Duodenal mucosa (tissue), 2 donors: ENCODE measurements at regions not wholly inside any gene's neighbourhood (a gene's known extent, or its start where the extent isn't known, plus 50 kb on each side); places are given as distances from the start of the nearest gene placed in this dataset.
"Not testable (repeated sequence)": the region's sequence is repeated elsewhere in the genome, so short reads cannot be mapped to it uniquely, and the experiment has no call there.

Source experiments
- H3K27ac ChIP-seq: one replicate; pipeline ENCODE4 v1.7.0; 2013; ENCODE audit warnings: low read depth, low read length
- H3K27me3 ChIP-seq, 2 donors: one replicate each; pipeline ENCODE4 v1.7.0; 2013; ENCODE audit warnings: low read length in 2 of 2, control low read depth in 1 of 2; ENCODE audit not compliant: insufficient read depth in 2 of 2, control insufficient read depth in 1 of 2
- H3K36me3 ChIP-seq, 2 donors: one replicate each; pipeline ENCODE4 v1.7.0; 2013; ENCODE audit warnings: low read length in 2 of 2, control low read depth in 1 of 2; ENCODE audit not compliant: insufficient read depth in 2 of 2, control insufficient read depth in 1 of 2
- H3K4me1 ChIP-seq, 2 donors: one replicate each; pipeline ENCODE4 v1.7.0; 2013; ENCODE audit warnings: low read length in 2 of 2, control low read depth in 1 of 2; ENCODE audit not compliant: insufficient read depth in 2 of 2, control insufficient read depth in 1 of 2
- H3K4me3 ChIP-seq, 2 donors: one replicate each; pipeline ENCODE4 v1.7.0; 2013; ENCODE audit warnings: low read length in 2 of 2, low read depth in 1 of 2
- H3K9ac ChIP-seq, 2 donors: one replicate each; pipeline ENCODE4 v1.7.0; 2013; ENCODE audit warnings: low read length in 2 of 2, low read depth in 1 of 2
- H3K9me3 ChIP-seq, 2 donors: one replicate each; pipeline ENCODE4 v1.7.0; 2013; ENCODE audit warnings: low read length in 2 of 2, control low read depth in 1 of 2; ENCODE audit not compliant: control insufficient read depth in 1 of 2

- Histone ChIP-seq H3K9ac (no peak overlapping the region), H3K36me3 (no peaks in the 10 kb centered on the region), H3K9me3 (peaks cover 0 to 13% of the 10 kb centered on the region in 2 donors), H3K27me3 (no peaks in the 10 kb centered on the region), H3K27ac (no peak overlapping the region), H3K4me1 (no peaks in the 10 kb centered on the region), H3K4me3 (no peak overlapping the region)
These were observed 1077.6 kb upstream of the FOXG1 start for GRCh38 chr14:27688841-27689444.

DNA sequence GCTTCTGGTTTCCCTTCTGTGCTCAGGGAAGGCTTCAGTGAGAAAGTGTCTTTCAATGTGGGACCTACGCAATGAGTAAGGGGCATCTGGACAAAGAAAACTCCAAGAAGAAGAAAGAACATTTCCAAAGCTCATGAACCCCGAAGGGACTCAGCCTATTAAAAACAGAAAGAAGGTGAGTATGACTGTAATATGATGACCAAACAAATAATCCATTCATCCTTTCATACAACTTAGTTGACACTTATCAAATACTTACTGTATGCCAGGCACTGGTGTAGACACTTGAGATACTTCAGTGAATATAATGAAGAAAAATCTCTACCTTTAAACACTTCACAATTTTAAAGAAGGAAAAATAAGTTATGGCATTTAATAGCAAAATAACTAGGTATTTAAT is 1054.2 kb upstream of the FOXG1 start:
- Histone ChIP-seq H3K4me1 (no peaks in the 10 kb centered on the region), H3K27me3 (no peaks in the 10 kb centered on the region), H3K9me3 (peaks cover 20 to 28% of the 10 kb centered on the region in 2 donors), H3K36me3 (no peaks in the 10 kb centered on the region), H3K4me3 (no peak overlapping the region), H3K9ac (no peak overlapping the region), H3K27ac (no peak overlapping the region)

- Histone ChIP-seq H3K4me3 (no peak overlapping the region), H3K27me3 (no peaks in the 10 kb centered on the region), H3K4me1 (no peaks in the 10 kb centered on the region), H3K27ac (no peak overlapping the region), H3K9ac (no peak overlapping the region), H3K9me3 (peaks cover 25% of the 10 kb centered on the region in 2 donors), H3K36me3 (no peaks in the 10 kb centered on the region)
These were observed 1051.0 kb upstream of the FOXG1 start for GRCh38 chr14:27715561-27715960.

- Histone ChIP-seq H3K36me3 (no peaks in the 10 kb centered on the region), H3K9ac (no peak overlapping the region), H3K4me3 (no peak overlapping the region), H3K9me3 (peaks cover 7 to 9% of the 10 kb centered on the region in 2 donors), H3K4me1 (no peaks in the 10 kb centered on the region), H3K27me3 (no peaks in the 10 kb centered on the region), H3K27ac (no peak overlapping the region)
These were observed 1044.8 kb upstream of the FOXG1 start for GRCh38 chr14:27721760-27722159.

- no peaks in the 10 kb centered on the region for H3K9me3 ChIP-seq
- no peaks in the 10 kb centered on the region for H3K4me1 ChIP-seq
- H3K9ac ChIP-seq = no peak overlapping the region
These were observed 1041.1 kb upstream of the FOXG1 start for GRCh38 chr14:27725482-27725881.

GRCh38 chr14:27727251-27727770 is 1039.3 kb upstream of the FOXG1 start:
- no peak overlapping the region for H3K4me3 ChIP-seq
- H3K36me3 ChIP-seq = no peaks in the 10 kb centered on the region
- H3K9me3 ChIP-seq = no peaks in the 10 kb centered on the region
- no peak overlapping the region for H3K27ac ChIP-seq
- H3K27me3 ChIP-seq = no peaks in the 10 kb centered on the region
- H3K9ac ChIP-seq = no peak overlapping the region
- no peaks in the 10 kb centered on the region for H3K4me1 ChIP-seq

More at GRCh38 chr14:27725482-27725881, 1041.1 kb upstream of the FOXG1 start:
- H3K27me3 ChIP-seq = no peaks in the 10 kb centered on the region
- H3K27ac ChIP-seq = no peak overlapping the region
- H3K4me3 ChIP-seq = no peak overlapping the region
- no peaks in the 10 kb centered on the region for H3K36me3 ChIP-seq

- Histone ChIP-seq H3K9ac (no peak overlapping the region), H3K4me1 (no peaks in the 10 kb centered on the region), H3K4me3 (no peak overlapping the region), H3K27ac (no peak overlapping the region), H3K27me3 (no peaks in the 10 kb centered on the region), H3K36me3 (no peaks in the 10 kb centered on the region), H3K9me3 (peaks cover 0 to 4% of the 10 kb centered on the region in 2 donors)
These were observed 1036.4 kb upstream of the FOXG1 start for GRCh38 chr14:27730204-27730603.

DNA sequence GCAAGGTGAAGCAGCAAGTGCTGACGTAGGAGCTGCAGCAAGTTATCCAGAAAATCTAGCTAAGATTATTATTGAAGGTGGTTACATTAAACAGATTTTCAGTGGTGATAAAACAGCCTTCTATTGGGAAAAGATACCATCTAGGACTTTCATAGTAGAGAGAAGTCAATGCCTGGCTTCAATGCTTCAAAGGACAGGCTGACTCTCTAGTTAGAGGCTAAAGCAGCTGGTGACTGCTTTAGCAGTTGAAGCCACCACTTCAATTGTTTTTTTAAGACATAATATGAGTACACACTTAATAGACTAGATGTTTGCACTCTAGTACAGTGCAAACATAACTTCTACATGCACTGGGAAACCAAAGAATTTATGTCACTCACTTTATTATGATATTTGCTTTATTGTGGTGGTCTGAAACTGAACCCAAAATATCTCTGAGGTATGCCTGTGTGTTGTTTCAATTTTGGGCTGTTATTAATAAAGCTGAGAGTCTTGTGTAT is 1026.9 kb upstream of the FOXG1 start:
- H3K27me3 ChIP-seq = no peaks in the 10 kb centered on the region
- H3K4me1 ChIP-seq = no peaks in the 10 kb centered on the region
- H3K36me3 ChIP-seq = no peaks in the 10 kb centered on the region
- no peak overlapping the region for H3K9ac ChIP-seq
- no peak overlapping the region for H3K27ac ChIP-seq
- H3K9me3 ChIP-seq = peaks cover 3 to 5% of the 10 kb centered on the region in 2 donors
- H3K4me3 ChIP-seq = no peak overlapping the region

- Histone ChIP-seq H3K4me1 (no peaks in the 10 kb centered on the region), H3K36me3 (no peaks in the 10 kb centered on the region), H3K27me3 (no peaks in the 10 kb centered on the region), H3K9me3 (peaks cover 0 to 4% of the 10 kb centered on the region in 2 donors), H3K27ac (no peak overlapping the region), H3K9ac (no peak overlapping the region), H3K4me3 (no peak overlapping the region)
These were observed 1016.5 kb upstream of the FOXG1 start for GRCh38 chr14:27750114-27750513.

DNA sequence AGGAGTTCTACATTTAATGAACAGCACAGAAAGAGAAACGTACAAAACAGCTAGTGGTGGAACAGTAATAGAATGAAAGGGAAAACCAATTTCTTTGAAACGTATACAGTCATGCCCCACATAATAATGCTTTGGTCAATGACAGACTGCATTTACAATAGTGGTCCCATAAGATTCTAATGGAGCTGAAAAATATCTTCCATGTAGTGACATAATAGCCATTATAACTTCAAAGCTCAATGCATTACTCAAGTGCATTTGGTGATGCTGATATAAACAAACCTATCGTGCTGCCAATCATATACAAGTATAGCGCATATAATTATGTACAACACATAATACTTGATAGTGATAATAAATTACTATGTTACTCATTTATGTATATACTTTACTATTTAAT is 1008.9 kb upstream of the FOXG1 start:
- not testable (repeated sequence) for H3K4me3 ChIP-seq, H3K27me3 ChIP-seq, H3K36me3 ChIP-seq, H3K4me1 ChIP-seq, H3K9me3 ChIP-seq, H3K27ac ChIP-seq, H3K9ac ChIP-seq
